ENCODE measurements at regions not wholly inside any gene's neighbourhood (a gene's known extent, or its start where the extent isn't known, plus 50 kb on each side); places are given as distances from the start of the nearest gene placed in this dataset.

- BruUV-seq (replicated peaks) = no TSS peak
- in situ Hi-C loops (cut with MboI) = no loop called here
- TF ChIP-seq PKNOX1 (IDR thresholded peaks at IDR 0.05) (no peak), RB1 (IDR thresholded peaks at IDR 0.05; ENCODE audit: borderline replicate concordance) (no peak), CUX1 (IDR thresholded peaks at IDR 0.05; ENCODE audit: insufficient replicate concordance, low read depth, low read length) (no peak), CHD4 (IDR thresholded peaks at IDR 0.05) (no peak), IKZF2 (IDR thresholded peaks at IDR 0.05) (no peak), NRF1 (conservative IDR thresholded peaks at IDR 0.05; ENCODE audit: low read depth, low read length) (no peak), EP300 (IDR thresholded peaks at IDR 0.05; ENCODE audit: borderline replicate concordance in 1 of 2, control insufficient read depth in 1 of 2, low read depth in 2 of 2, low read length in 2 of 2) (no peak), POLR2AphosphoS2 (IDR thresholded peaks at IDR 0.05; ENCODE audit: low read depth, low read length) (no peak), RUNX3 (IDR thresholded peaks at IDR 0.05; ENCODE audit: low read length) (no peak), CREM (IDR thresholded peaks at IDR 0.05; ENCODE audit: low read depth) (no peak), BCL11A (IDR thresholded peaks at IDR 0.05; ENCODE audit: low read depth, low read length) (no peak), E4F1 (IDR thresholded peaks at IDR 0.05; ENCODE audit: borderline replicate concordance, partially characterized antibody) (no peak)
- TF ChIP-seq, protein P1, sequence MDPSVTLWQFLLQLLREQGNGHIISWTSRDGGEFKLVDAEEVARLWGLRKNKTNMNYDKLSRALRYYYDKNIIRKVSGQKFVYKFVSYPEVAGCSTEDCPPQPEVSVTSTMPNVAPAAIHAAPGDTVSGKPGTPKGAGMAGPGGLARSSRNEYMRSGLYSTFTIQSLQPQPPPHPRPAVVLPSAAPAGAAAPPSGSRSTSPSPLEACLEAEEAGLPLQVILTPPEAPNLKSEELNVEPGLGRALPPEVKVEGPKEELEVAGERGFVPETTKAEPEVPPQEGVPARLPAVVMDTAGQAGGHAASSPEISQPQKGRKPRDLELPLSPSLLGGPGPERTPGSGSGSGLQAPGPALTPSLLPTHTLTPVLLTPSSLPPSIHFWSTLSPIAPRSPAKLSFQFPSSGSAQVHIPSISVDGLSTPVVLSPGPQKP (IDR thresholded peaks at IDR 0.05; ENCODE audit: low read depth, low read length) = no peak
- TF ChIP-seq, protein P2, sequence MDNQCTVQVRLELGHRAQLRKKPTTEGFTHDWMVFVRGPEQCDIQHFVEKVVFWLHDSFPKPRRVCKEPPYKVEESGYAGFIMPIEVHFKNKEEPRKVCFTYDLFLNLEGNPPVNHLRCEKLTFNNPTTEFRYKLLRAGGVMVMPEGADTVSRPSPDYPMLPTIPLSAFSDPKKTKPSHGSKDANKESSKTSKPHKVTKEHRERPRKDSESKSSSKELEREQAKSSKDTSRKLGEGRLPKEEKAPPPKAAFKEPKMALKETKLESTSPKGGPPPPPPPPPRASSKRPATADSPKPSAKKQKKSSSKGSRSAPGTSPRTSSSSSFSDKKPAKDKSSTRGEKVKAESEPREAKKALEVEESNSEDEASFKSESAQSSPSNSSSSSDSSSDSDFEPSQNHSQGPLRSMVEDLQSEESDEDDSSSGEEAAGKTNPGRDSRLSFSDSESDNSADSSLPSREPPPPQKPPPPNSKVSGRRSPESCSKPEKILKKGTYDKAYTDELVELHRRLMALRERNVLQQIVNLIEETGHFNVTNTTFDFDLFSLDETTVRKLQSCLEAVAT (IDR thresholded peaks at IDR 0.05) = no peak
Observed at GRCh38 chr1:29959356-29959755, 723.0 kb downstream of the PTPRU start.

More at GRCh38 chr1:29959356-29959755, 723.0 kb downstream of the PTPRU start:
- SMC1A ChIA-PET (ENCODE audit: uncharacterized antibody, unreplicated experiment) = no interaction called here
- RAD21 ChIA-PET (ENCODE audit: unreplicated experiment) = no interaction called here
- H3K4me2 ChIP-seq (ENCODE audit: control insufficient read depth, insufficient read depth) = no peak overlapping the region
- H3K27ac ChIP-seq (ENCODE audit: control insufficient read depth, insufficient read depth) = no peak overlapping the region
- intact Hi-C loops (cut with micrococcal nuclease; ENCODE audit: unreplicated experiment) = no loop called here
- no peak overlapping the region for H3K4me3 ChIP-seq
- H3K4me1 ChIP-seq (ENCODE audit: control insufficient read depth, insufficient read depth, low read length) = no peaks in the 10 kb centered on the region
- ATAC-seq = no peak
- POLR2A ChIA-PET = no interaction called here
- no peak for FAIRE-seq
- no peaks in the 10 kb centered on the region for H4K20me1 ChIP-seq (ENCODE audit: control insufficient read depth, insufficient read depth)
- no peak overlapping the region for H2AFZ ChIP-seq (ENCODE audit: control insufficient read depth, low read depth, low read length)
- DNase-seq (ENCODE audit: low read depth, low spot score) = no peak
- WGBS (ENCODE audit: insufficient coverage, insufficient replicate concordance, low lambda C conversion rate, missing lambda C conversion rate) = 18% methylated on average over 4 of the region's 4 CpGs
- no peaks in the 10 kb centered on the region for H3K79me2 ChIP-seq (ENCODE audit: control insufficient read depth, insufficient read depth, low read length)
- no peaks in the 10 kb centered on the region; a peak in 1 of 4 replicates for H3K27me3 ChIP-seq (replicated peaks in 1 of 2; ENCODE audit: control insufficient read depth in 2 of 2, insufficient read depth in 2 of 2, low read length in 1 of 2)
- H3K36me3 ChIP-seq (ENCODE audit: control insufficient read depth in 2 of 2, insufficient read depth in 2 of 2, low read length in 1 of 2) = no peaks in the 10 kb centered on the region
- CTCF ChIA-PET = no interaction called here
- no peak overlapping the region for H3K9ac ChIP-seq (ENCODE audit: control insufficient read depth, insufficient read depth, low read length)
- H3K9me3 ChIP-seq (replicated peaks; ENCODE audit: control insufficient read depth, insufficient read depth, low read length) = no peaks in the 10 kb centered on the region
